Glutamatergic neuron (in vitro differentiated cells): ENCODE measurements at regions not wholly inside any gene's neighbourhood (a gene's known extent, or its start where the extent isn't known, plus 50 kb on each side); places are given as distances from the start of the nearest gene placed in this dataset.

ENCODE experiments used
- DNase-seq: peaks from one replicate; pipeline ENCODE4 v3.0.0; 2022
- H3K27ac Mint-ChIP-seq: one replicate; pipeline ENCODE4 v1.8.0; 2020; ENCODE audit warnings: mild to moderate bottlenecking, mixed read lengths, inconsistent platforms; ENCODE audit not compliant: unreplicated experiment
- H3K27me3 Mint-ChIP-seq: one replicate; pipeline ENCODE4 v1.8.0; 2020; ENCODE audit warnings: mild to moderate bottlenecking, moderate library complexity, mixed read lengths, inconsistent platforms; ENCODE audit not compliant: unreplicated experiment
- H3K36me3 Mint-ChIP-seq: one replicate; pipeline ENCODE4 v1.8.0; 2020; ENCODE audit warnings: mild to moderate bottlenecking, mixed read lengths, inconsistent platforms; ENCODE audit not compliant: unreplicated experiment
- H3K4me1 Mint-ChIP-seq: one replicate; pipeline ENCODE4 v1.8.0; 2020; ENCODE audit warnings: mild to moderate bottlenecking, low read depth, mixed read lengths, inconsistent platforms; ENCODE audit not compliant: unreplicated experiment
- H3K4me3 Mint-ChIP-seq: one replicate; pipeline ENCODE4 v1.8.0; 2020; ENCODE audit warnings: mild to moderate bottlenecking, mixed read lengths, inconsistent platforms; ENCODE audit not compliant: unreplicated experiment
- H3K9me3 Mint-ChIP-seq: one replicate; pipeline ENCODE4 v1.8.0; 2020; ENCODE audit warnings: mild to moderate bottlenecking, moderate library complexity, mixed read lengths, inconsistent platforms; ENCODE audit not compliant: unreplicated experiment
- TF ChIP-seq, protein P1 (sequence below): fragments of 200-600 bp; sonication (generic); IDR thresholded peaks from one replicate; pipeline ENCODE4 v1.5.0; 2021; ENCODE audit not compliant: partially characterized antibody, unreplicated experiment

DNA sequence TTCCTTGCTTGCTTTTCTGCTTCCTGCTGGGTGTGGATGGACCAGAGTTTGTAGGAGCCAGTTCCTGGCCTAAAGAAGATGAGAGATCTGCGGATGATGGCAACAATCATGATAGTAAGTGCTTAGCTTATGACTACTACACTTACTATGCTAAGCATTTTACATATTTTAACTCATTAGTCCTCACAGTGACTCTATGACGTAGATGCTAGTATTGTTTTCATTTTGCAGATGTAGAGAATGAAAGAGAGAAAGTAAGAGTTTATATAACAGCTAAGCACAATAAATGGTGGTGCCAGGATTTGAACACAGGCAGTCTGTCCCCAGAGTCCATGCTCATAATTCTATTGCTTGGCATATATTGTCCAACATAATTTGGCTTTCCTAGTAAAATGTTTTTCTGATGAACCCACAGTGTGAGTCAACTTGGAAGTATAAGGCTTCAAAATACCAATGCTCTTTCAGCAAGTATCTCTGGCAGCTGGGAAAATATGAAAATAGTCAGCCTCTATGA is 363.2 kb upstream of the DDHD1 start:
- Mint-ChIP-seq H3K27me3 (peaks cover 4% of the 10 kb centered on the region), H3K4me3 (no peak overlapping the region), H3K36me3 (no peaks in the 10 kb centered on the region), H3K4me1 (no peaks in the 10 kb centered on the region), H3K9me3 (no peaks in the 10 kb centered on the region), H3K27ac (no peak overlapping the region)
- TF ChIP-seq, protein P1, sequence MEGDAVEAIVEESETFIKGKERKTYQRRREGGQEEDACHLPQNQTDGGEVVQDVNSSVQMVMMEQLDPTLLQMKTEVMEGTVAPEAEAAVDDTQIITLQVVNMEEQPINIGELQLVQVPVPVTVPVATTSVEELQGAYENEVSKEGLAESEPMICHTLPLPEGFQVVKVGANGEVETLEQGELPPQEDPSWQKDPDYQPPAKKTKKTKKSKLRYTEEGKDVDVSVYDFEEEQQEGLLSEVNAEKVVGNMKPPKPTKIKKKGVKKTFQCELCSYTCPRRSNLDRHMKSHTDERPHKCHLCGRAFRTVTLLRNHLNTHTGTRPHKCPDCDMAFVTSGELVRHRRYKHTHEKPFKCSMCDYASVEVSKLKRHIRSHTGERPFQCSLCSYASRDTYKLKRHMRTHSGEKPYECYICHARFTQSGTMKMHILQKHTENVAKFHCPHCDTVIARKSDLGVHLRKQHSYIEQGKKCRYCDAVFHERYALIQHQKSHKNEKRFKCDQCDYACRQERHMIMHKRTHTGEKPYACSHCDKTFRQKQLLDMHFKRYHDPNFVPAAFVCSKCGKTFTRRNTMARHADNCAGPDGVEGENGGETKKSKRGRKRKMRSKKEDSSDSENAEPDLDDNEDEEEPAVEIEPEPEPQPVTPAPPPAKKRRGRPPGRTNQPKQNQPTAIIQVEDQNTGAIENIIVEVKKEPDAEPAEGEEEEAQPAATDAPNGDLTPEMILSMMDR: no peak
- no peak for DNase-seq

DNA sequence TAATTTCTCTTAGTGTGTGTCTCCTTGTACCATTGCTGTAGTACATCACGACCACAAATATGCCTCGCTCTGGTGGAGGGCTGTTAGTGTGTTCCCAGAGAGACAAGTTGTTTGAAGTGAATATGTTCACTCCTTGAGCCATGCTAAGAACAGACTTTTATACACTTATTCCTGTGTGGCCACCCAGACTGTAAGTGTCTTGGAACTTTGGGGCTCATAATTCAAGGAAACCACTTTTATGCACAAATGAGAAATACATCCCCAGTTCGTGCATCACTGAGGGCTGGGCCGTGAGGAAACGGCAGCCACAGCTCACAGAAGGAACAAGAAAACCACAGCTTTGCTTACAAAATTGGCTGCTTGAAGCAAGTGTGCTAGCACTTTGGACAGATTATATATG is 362.2 kb upstream of the DDHD1 start:
- TF ChIP-seq, protein P1: no peak
- Mint-ChIP-seq H3K4me1 (no peaks in the 10 kb centered on the region), H3K9me3 (peaks cover 2% of the 10 kb centered on the region), H3K27ac (no peak overlapping the region), H3K27me3 (peaks cover 4% of the 10 kb centered on the region), H3K36me3 (no peaks in the 10 kb centered on the region), H3K4me3 (no peak overlapping the region)
- no peak for DNase-seq

DNA sequence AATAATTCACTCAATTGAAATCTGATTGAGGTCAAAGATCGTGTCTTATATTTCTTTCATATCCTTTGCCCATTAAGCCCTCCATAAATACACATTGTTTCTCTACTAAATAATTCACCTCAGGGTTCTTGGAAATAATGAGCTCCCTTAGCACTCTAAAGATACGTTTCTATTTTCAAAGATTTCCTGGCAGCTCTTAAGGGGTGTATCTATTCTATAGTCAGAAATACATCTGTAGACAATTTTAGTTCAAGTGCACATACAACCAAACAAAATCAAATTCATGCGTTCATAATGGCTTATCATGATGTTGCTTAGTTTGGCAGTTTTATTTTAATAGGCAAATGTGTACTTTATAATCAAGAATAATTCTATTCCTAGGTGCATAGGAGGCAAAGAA is 361.1 kb upstream of the DDHD1 start:
- no peak overlapping the region for H3K4me3 Mint-ChIP-seq
- no peaks in the 10 kb centered on the region for H3K36me3 Mint-ChIP-seq
- H3K27me3 Mint-ChIP-seq: peaks cover 4% of the 10 kb centered on the region
- no peak overlapping the region for H3K27ac Mint-ChIP-seq
- TF ChIP-seq, protein P1: no peak
- peaks cover 5% of the 10 kb centered on the region for H3K4me1 Mint-ChIP-seq
- DNase-seq: no peak
- peaks cover 6% of the 10 kb centered on the region for H3K9me3 Mint-ChIP-seq

DNA sequence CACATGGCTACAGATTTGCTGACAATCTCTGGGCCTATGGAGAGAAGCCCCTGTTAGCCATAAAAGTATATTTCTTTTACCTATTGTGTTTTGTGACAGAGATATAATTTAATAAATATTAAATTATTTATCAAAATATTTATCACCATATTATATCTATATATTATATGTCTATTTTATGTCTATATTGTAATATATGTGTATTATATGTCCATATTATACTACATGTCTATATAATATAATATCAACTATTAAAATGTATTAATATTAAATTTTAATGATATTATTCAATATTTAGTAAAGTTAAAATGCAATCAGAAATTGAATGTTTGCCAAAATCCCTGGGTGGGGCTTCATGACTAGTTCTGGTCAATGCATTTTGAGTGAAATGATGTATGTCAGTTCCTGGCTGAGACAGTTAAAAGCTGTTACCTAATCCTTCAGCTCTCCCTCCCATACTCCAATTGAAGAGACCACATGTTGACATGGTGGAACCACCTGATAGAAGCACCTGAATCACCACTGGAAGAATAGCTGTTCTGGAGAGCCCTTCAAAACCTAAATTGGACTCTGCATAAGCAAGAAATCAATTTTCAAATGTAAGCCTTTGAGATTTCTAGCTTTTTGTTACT is 357.3 kb upstream of the DDHD1 start:
- Mint-ChIP-seq H3K27ac (no peak overlapping the region), H3K4me3 (no peak overlapping the region), H3K9me3 (peaks cover 6% of the 10 kb centered on the region), H3K36me3 (no peaks in the 10 kb centered on the region), H3K4me1 (peaks cover 10% of the 10 kb centered on the region), H3K27me3 (peaks cover 4% of the 10 kb centered on the region)
- DNase-seq: no peak
- TF ChIP-seq, protein P1: no peak

DNA sequence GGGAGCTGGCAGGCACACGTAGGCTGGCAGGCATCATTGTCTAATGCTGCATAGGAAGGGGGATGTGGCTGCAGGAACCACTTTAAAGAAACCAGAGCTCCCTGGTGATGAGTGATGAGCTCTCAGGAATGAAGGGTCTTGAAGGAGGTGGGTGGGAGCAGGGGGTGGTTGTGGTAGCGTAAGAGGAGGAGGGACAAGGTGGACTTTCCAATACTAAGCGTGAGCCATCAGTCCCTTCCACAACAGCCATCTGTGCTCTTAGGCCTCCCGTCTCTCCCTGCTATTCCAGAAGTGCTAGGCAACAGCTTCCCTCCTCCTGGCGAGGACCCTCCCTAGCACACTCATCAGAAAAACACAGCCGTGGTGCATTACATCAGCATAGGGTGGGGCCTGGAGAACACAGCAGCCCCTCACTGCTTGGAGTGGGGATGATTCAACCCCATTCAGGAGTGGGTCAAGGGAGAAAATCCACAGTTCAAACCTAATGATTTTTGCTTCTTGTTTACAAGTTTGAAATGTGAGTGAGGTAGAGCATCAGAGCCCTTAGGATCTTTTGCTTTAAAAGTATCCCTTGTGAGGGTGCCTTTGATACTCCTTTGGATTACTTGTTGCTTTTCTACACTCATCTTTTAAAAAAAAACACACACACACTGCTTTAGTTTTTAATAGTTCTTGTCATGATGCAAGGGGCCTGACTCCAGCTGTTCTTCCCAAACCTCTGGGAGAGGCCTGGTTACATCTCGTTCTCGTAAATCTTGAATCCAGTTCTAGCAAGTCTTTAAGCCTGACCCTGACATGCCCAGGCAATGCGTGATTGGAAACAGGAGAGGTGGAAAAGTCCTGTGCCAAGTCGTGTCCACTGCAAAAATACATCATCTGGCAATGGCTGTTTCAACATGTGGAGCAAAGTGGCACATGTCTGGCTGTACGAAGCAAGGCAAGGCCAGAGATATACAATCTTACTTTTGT is 356.4 kb upstream of the DDHD1 start:
- DNase-seq: peak; percentile 33
- Mint-ChIP-seq H3K27me3 (peaks cover 4% of the 10 kb centered on the region), H3K4me3 (no peak overlapping the region), H3K27ac (peak overlapping the region; percentile 85), H3K36me3 (no peaks in the 10 kb centered on the region), H3K9me3 (peaks cover 6% of the 10 kb centered on the region), H3K4me1 (peaks cover 10% of the 10 kb centered on the region)
- TF ChIP-seq, protein P1: no peak
